AG09319 (cell line): ENCODE measurements at regions not wholly inside any gene's neighbourhood (a gene's known extent, or its start where the extent isn't known, plus 50 kb on each side); places are given as distances from the start of the nearest gene placed in this dataset.

Experiments
- DNase-seq: peaks from one replicate; pipeline ENCODE4 v3.0.0-alpha.2; 2010; ENCODE audit warnings: low read depth; ENCODE audit errors: extremely low read depth
- CTCF ChIP-seq: IDR thresholded peaks from 2 replicates; pipeline ENCODE4 v1.5.1; 2011; ENCODE audit warnings: low read depth, mild to moderate bottlenecking, inconsistent platforms, low read length, moderate library complexity

- TF ChIP-seq CTCF = no peak
- no peak for DNase-seq
Measured at GRCh38 chr1:87794788-87795614, 466.3 kb downstream of the LMO4 start.

- no peak for TF ChIP-seq CTCF
- DNase-seq = no peak
Measured at GRCh38 chr1:87795615-87796337, 467.1 kb downstream of the LMO4 start.

- no peak for TF ChIP-seq CTCF
- DNase-seq = no peak
Measured at GRCh38 chr1:87796471-87796901, 467.8 kb downstream of the LMO4 start.

- TF ChIP-seq CTCF = no peak
- DNase-seq = no peak
Measured at GRCh38 chr1:87799451-87799850, 470.8 kb downstream of the LMO4 start.

- no peak for TF ChIP-seq CTCF
- no peak for DNase-seq
Measured at GRCh38 chr1:87800006-87800405, 471.3 kb downstream of the LMO4 start.

GRCh38 chr1:87803375-87803774 is 474.7 kb downstream of the LMO4 start:
- DNase-seq = no peak
- TF ChIP-seq CTCF = no peak

GRCh38 chr1:87804128-87804527 is 475.4 kb downstream of the LMO4 start:
- no peak for DNase-seq
- TF ChIP-seq CTCF = no peak
